Stimulated activated CD4-positive, alpha-beta T cell treated with anti-CD3 and anti-CD28 coated beads, Interleukin-4, amount 100 ng/mL, for 48 hours (primary cell): ENCODE measurements at regions not wholly inside any gene's neighbourhood (a gene's known extent, or its start where the extent isn't known, plus 50 kb on each side); places are given as distances from the start of the nearest gene placed in this dataset.
"Not testable (repeated sequence)": the region's sequence is repeated elsewhere in the genome, so short reads cannot be mapped to it uniquely, and the experiment has no call there.

Experiments
- DNase-seq, 2 donors: peaks; one replicate each; pipeline ENCODE4 v3.0.0-alpha.2; 2020; ENCODE audit warnings: low read depth in 2 of 2

DNA sequence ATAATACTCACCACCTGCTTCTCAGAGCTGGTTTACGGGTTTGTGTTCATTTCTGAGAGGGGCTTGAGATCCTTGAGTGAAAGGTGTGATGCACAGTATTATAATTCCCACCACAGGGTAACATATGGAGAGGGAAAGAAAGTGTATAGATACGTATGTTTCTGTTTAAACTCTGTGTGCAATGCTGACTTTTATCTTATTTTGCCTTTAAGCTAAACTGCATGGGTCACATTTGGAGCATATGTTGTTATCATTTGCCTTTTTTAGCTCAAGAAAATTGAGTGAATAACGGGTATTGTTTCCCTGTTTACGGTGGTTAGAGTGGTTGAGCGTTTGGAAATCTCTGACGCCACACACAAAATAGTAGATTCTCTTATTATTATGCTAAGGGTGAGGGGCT, 191.1 kb upstream of the NFIA start:
- no peak for DNase-seq

DNA sequence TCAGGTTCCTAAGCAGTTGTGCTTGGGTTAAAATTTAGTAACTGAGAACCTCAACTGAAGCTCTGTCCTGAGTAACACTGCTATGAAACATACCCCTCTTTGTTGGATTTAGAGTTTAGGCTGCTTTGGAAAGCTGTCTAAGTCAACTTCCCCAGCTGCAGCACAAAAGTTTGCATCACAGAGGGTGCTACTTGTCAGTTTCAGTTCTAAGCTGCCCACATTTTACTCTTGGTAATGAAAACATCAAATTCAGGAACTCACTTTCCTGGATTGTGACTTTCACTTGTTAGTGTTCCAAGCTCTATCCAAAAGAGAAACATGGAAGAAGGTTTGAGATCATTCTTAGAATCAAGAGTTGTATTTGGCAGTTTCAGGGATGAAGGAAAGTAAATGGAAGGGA, 191.7 kb upstream of the NFIA start:
- no peak for DNase-seq

DNA sequence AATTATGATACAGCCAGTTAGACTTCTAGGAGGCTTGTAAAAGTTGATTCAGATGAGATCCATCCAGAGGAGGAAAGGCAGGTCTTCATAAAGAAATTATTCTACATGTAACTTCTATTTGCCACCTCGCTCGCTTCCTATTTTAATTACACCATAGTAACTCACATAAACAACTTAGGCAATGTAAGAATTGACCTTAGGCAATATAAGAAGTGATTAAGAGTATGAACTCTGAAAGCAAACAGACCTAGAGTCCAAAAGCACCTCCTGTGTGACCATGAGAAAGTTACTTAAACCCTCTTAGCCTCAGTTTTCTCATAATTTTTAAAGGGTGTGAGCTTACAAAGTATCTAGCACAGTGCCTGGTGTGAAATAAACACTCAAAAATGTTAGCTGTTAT, 192.7 kb upstream of the NFIA start:
- DNase-seq, result no peak

GRCh38 chr1:60888126-60888525, 194.2 kb upstream of the NFIA start:
- no peak for DNase-seq

DNA sequence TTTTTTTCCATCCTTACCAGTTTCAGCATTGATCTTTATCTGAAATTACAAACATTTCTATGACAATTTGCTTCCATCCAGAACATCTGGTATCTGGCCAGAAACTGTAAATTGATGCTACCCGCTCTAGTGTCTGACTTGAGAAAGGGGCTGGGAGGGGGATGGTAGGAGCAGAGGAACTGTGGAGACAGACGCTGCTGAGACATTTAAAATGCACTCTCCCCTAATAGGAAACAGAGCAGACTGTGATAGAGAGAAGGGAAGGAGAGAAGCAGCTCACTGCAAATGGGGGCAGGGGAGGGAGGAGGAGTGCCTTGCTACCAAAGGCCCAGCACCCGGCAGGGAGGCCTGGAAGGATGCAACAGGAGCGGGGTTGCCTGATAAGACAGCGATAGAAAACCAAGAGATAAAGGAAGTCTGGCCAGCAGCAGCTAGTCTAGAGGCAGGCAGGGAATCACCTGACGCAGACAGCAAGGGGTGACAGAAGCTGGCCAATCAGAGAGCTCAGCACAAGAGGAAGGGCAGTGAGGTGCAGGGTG, 195.5 kb upstream of the NFIA start:
- no peak for DNase-seq

- DNase-seq, result no peak
These were observed 196.3 kb upstream of the NFIA start for GRCh38 chr1:60886090-60886489.

DNA sequence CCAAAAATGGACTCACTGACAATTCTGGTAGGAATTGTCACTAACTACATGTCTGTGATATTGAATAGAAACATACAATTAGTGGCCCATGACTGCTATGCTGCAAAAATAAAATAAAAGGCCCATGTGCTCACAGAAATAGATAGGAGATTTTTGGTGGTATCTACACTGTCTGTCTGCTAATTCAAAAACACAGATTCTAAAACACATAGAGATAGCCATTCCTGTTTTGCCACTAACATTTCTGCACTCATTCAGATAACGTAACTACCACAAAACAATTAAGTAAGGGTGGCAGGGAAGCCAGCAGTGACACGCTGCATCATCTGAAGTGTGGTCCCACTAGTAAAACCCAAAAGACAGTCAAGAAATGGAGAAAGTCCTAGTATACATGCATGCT, 202.2 kb upstream of the NFIA start:
- no peak for DNase-seq

DNA sequence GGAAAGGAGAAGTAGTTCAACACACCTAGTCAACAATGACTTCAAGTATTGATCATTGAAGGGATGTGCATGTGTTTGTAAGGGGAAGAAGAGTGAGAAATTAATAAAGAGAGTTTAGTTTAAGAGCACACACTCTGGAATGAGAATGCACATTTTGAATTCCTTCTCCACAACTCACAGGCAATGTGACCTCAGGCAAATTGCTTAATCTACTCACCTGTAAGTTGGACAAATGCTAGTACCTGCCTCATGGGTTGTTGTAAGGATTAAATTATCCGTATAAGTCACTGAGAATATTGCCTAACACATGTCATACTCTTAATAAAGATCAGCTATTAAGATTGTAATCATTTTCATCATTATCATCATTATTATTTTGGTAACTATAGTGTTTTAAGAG, 204.0 kb upstream of the NFIA start:
- DNase-seq, result no peak

DNA sequence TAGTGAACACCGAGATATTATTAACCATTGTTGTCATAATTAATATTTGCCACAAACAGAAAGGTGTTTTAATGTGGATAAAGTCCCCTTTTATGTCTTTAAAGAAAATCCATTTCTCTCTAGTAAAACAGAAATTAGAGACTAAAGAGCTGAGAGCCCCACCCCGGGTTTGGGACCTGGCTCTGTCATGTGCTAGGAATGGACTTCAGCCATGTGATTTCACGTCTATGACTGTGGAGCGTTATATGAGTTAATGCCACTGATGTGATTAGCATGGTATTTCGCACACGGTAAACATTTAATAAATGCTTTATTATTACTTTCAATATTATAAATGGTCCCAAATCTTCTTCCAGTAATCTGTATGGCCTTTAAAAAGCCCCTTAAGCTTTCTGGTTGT, 205.0 kb upstream of the NFIA start:
- no peak for DNase-seq

DNA sequence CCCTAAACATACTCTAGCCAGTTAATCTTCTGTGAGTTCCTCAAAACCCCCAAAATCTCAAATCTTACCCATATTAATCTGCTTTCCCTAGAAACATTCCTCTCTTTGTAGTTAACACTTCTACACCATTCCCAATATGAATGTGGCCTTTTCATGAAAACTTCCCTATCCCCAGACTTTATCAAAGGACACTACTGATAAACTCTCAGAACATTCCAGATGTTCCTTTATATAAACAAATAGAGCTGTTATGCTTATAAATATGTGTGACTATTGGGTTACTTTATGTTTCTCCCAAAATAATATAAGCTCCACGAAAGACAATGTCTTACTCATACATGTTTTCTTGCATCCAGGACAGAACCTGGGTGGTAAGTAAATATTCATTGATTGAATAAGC, 205.4 kb upstream of the NFIA start:
- DNase-seq, result no peak

DNA sequence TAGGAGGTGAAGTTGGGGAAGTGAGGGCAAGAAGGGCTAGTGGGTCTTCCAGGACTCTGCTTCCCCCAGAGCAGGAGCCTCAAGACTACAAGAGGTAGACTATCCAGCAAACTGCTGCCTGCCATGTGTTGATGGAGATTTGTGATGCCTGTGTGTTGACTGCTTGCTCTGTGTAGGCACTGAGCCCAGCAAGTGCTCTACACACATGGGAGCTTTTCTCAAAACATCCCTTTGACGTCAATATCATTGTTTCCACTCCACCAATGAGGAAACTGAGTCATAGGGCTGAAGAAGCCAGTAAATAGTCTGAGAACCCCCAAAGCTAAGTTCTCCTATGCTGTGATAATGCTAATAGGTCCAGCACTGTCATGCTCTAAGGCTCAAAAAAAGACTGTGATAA, 207.2 kb upstream of the NFIA start:
- no peak for DNase-seq

- peak; percentile 7 to 11 for DNase-seq
These were observed 207.6 kb upstream of the NFIA start for GRCh38 chr1:60874718-60875117.

- not testable (repeated sequence) for DNase-seq
These were observed 209.0 kb upstream of the NFIA start for GRCh38 chr1:60873396-60873795.

GRCh38 chr1:60872426-60873054, 209.8 kb upstream of the NFIA start:
- DNase-seq, result no peak

- DNase-seq, result no peak
These were observed 212.0 kb upstream of the NFIA start for GRCh38 chr1:60870269-60870865.

DNA sequence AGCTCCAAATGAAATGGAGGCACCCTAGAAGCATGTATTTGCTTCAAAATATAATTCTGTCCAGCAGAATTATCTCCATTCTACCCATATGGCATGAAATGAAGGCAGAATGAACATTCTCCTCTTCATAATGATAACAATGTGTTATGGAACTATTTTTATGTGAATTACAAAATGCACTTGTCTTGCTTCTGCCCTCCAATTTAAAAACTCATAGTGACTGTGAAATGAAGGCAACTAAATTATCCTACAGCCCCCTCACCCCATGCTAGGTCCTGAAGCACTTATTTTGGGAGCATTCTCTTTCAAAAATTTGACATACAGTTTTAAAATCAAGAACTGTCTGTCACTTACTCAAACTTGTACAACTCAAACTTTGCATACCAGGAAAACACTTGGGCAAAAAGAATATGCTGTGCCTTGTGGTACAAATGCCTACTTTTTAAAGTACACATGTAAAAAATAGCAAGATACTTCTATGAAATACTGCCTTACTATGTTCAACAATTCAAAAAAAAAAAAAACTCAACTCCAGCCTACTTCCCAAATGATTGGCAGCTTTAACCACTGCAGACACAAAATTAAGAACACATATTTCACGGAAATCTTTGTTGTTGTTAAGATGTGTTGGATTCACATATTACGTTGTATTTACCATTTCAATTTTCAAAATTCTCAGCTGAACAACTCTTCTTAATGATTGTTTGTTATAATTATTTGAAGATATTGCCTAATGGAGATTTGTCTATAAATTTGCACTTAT, 213.3 kb upstream of the NFIA start:
- no peak for DNase-seq

DNA sequence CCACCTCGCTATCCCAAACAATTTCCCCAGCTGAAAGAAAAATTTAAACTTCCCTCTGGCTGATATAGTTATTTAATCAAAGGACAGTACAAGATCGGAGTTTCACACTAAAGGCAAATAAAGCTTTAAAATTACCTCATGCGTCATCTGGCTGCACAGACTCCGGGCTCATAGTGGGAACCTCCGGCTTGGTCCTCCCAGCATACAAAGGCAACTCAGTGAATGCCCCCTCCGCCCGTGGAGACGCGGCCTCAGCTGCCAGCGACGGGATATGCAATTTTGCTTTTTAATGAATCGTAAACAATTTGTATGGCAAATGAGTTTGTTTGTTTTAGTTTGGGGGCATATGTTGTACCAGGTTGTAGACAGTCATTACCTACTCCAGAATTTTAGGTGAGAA, 214.6 kb upstream of the NFIA start:
- no peak for DNase-seq

GRCh38 chr1:60866917-60867531, 215.3 kb upstream of the NFIA start:
- no peak for DNase-seq

GRCh38 chr1:60866226-60866900, 216.0 kb upstream of the NFIA start:
- DNase-seq, result no peak

GRCh38 chr1:60865166-60865565, 217.2 kb upstream of the NFIA start:
- no peak for DNase-seq

DNA sequence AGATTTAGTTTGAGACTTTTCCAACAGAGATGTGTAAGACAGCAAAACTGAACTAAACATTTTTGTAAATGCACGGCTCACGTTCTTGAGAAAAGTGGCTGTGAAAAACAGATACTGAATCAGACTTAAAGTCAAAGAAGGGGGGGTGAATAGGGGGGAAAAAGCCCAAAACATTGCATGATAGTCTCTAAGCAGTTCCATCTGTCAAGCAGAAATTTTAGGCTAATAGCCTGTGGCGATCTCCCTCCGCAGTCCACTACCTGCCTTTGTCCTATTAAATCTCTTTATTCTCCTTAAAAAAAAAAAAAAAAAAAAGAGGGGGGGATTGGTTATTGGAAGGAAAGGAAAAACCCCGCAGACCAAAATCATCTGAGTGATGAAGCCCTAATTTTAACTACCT, 217.6 kb upstream of the NFIA start:
- no peak for DNase-seq

GRCh38 chr1:60863131-60863530, 219.2 kb upstream of the NFIA start:
- no peak for DNase-seq
